Osteoblast (primary cell): ENCODE measurements at regions not wholly inside any gene's neighbourhood (a gene's known extent, or its start where the extent isn't known, plus 50 kb on each side); places are given as distances from the start of the nearest gene placed in this dataset.

Experiments
- DNase-seq: peaks from one replicate; pipeline ENCODE4 v3.0.0; 2011; ENCODE audit warnings: low spot score, mixed read lengths; ENCODE audit not compliant: insufficient read length; ENCODE audit errors: missing footprints
- H2AFZ ChIP-seq: 2 replicates; pipeline ENCODE4 v1.6.0; 2011; ENCODE audit warnings: mild to moderate bottlenecking, low read length
- H3K27ac ChIP-seq: 2 replicates; pipeline ENCODE4 v1.5.1; 2011; ENCODE audit warnings: mild to moderate bottlenecking, low read depth, low read length, moderate library complexity
- H3K27me3 ChIP-seq: 2 replicates; pipeline ENCODE4 v1.6.0; 2012; ENCODE audit warnings: mild to moderate bottlenecking, control low read depth, inconsistent platforms, low read length, moderate library complexity; ENCODE audit not compliant: insufficient read depth
- H3K36me3 ChIP-seq: 2 replicates; pipeline ENCODE4 v1.5.1; 2011; ENCODE audit warnings: mild to moderate bottlenecking, low read length, control low read depth, moderate library complexity; ENCODE audit not compliant: insufficient read depth
- H3K4me1 ChIP-seq: 2 replicates; pipeline ENCODE4 v1.5.1; 2011; ENCODE audit warnings: mild to moderate bottlenecking, low read length, control low read depth, moderate library complexity; ENCODE audit not compliant: insufficient read depth
- H3K4me2 ChIP-seq: 2 replicates; pipeline ENCODE4 v1.6.0; 2011; ENCODE audit warnings: mild to moderate bottlenecking, low read length; ENCODE audit not compliant: insufficient read depth
- H3K4me3 ChIP-seq: fragments of 200-600 bp; sonication (generic); 3 replicates; pipeline ENCODE4 v1.5.1; 2012; ENCODE audit warnings: mild to moderate bottlenecking, low read length, inconsistent platforms; ENCODE audit not compliant: insufficient read depth
- H3K79me2 ChIP-seq: 2 replicates; pipeline ENCODE4 v1.6.0; 2012; ENCODE audit warnings: mild to moderate bottlenecking, low read length, control low read depth, inconsistent platforms; ENCODE audit not compliant: insufficient read depth
- H3K9me3 ChIP-seq: 2 replicates; pipeline ENCODE4 v1.5.1; 2011; ENCODE audit warnings: low read depth, low read length, control low read depth
- H4K20me1 ChIP-seq: 2 replicates; pipeline ENCODE4 v1.6.0; 2012; ENCODE audit warnings: mild to moderate bottlenecking, low read length, control low read depth; ENCODE audit not compliant: insufficient read depth
- TF ChIP-seq, protein P1 (sequence below): IDR thresholded peaks from 2 replicates; pipeline ENCODE4 v1.5.1; 2011; ENCODE audit warnings: mild to moderate bottlenecking, low read depth, low read length, moderate library complexity; ENCODE audit errors: extremely low read depth

DNA sequence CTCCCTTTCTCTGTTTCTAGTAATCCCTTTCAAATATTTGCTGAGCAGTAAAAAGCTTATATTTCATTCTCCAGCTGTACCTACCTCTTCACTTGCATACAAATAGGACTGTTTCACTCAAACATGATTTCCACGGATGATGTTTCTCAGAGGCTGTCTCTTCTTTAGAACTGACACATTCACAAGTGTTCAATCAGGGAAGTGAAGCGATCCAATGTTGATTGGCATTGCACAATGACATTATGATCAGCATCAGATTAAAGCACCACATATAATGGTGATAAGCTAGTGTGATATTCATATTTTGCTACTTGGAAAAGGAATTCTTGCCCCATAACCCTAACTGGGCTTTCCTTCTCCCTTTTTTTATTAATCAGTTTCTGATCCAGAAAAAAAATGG is 681.8 kb downstream of the TBC1D32 start:
- peaks cover 2% of the 10 kb centered on the region for H3K9me3 ChIP-seq
- TF ChIP-seq, protein P1, sequence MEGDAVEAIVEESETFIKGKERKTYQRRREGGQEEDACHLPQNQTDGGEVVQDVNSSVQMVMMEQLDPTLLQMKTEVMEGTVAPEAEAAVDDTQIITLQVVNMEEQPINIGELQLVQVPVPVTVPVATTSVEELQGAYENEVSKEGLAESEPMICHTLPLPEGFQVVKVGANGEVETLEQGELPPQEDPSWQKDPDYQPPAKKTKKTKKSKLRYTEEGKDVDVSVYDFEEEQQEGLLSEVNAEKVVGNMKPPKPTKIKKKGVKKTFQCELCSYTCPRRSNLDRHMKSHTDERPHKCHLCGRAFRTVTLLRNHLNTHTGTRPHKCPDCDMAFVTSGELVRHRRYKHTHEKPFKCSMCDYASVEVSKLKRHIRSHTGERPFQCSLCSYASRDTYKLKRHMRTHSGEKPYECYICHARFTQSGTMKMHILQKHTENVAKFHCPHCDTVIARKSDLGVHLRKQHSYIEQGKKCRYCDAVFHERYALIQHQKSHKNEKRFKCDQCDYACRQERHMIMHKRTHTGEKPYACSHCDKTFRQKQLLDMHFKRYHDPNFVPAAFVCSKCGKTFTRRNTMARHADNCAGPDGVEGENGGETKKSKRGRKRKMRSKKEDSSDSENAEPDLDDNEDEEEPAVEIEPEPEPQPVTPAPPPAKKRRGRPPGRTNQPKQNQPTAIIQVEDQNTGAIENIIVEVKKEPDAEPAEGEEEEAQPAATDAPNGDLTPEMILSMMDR, result no peak
- H3K4me2 ChIP-seq, result no peak overlapping the region
- H3K4me3 ChIP-seq, result no peak overlapping the region
- no peaks in the 10 kb centered on the region for H4K20me1 ChIP-seq
- no peaks in the 10 kb centered on the region for H3K36me3 ChIP-seq
- no peaks in the 10 kb centered on the region for H3K79me2 ChIP-seq
- H3K4me1 ChIP-seq, result no peaks in the 10 kb centered on the region
- no peak overlapping the region for H2AFZ ChIP-seq
- no peaks in the 10 kb centered on the region for H3K27me3 ChIP-seq
- no peak overlapping the region for H3K27ac ChIP-seq
- DNase-seq, result no peak

GRCh38 chr6:120648713-120649112 is 685.6 kb downstream of the TBC1D32 start:
- no peak overlapping the region for H3K27ac ChIP-seq
- H3K79me2 ChIP-seq, result no peaks in the 10 kb centered on the region
- H4K20me1 ChIP-seq, result no peaks in the 10 kb centered on the region
- H3K4me3 ChIP-seq, result no peak overlapping the region
- H3K4me2 ChIP-seq, result no peak overlapping the region
- DNase-seq, result no peak
- H2AFZ ChIP-seq, result no peak overlapping the region
- TF ChIP-seq, protein P1, result no peak
- no peaks in the 10 kb centered on the region for H3K4me1 ChIP-seq
- no peaks in the 10 kb centered on the region for H3K9me3 ChIP-seq
- no peaks in the 10 kb centered on the region for H3K36me3 ChIP-seq
- H3K27me3 ChIP-seq, result no peaks in the 10 kb centered on the region

DNA sequence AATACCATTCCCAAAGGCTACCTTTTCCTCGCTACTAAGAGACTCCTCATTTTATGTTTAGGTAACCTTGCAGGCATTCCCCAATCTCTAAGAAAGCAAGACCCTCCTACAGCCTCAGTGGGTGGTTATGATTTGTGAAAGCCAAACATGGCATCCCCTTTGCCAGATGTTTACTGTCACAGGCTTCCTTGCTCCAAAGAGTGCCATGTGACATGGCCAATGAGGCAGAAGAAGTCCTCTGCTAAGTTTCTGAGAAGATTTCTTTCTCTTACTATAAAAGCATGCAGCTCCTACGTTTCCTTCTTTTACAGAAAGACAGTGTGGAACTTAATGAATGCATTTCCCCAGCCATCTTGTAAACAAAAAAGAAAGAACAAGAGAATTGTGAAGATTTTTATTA is 688.2 kb downstream of the TBC1D32 start:
- TF ChIP-seq, protein P1, result no peak
- H3K79me2 ChIP-seq, result no peaks in the 10 kb centered on the region

GRCh38 chr6:120632975-120633374 is 701.3 kb downstream of the TBC1D32 start:
- Histone ChIP-seq H2AFZ (no peak overlapping the region), H3K27ac (no peak overlapping the region), H3K4me1 (no peaks in the 10 kb centered on the region), H3K36me3 (no peaks in the 10 kb centered on the region), H3K27me3 (no peaks in the 10 kb centered on the region), H3K4me3 (no peak overlapping the region), H3K9me3 (peaks cover 3% of the 10 kb centered on the region), H4K20me1 (no peaks in the 10 kb centered on the region), H3K79me2 (no peaks in the 10 kb centered on the region), H3K4me2 (no peak overlapping the region)
- TF ChIP-seq, protein P1, result no peak
- no peak for DNase-seq

More for the DNA sequence above, 688.2 kb downstream of the TBC1D32 start:
- DNase-seq, result no peak
- no peak overlapping the region for H3K27ac ChIP-seq
- H3K9me3 ChIP-seq, result no peaks in the 10 kb centered on the region
- no peaks in the 10 kb centered on the region for H4K20me1 ChIP-seq
- H2AFZ ChIP-seq, result no peak overlapping the region
- H3K4me3 ChIP-seq, result no peak overlapping the region
- no peaks in the 10 kb centered on the region for H3K36me3 ChIP-seq
- no peaks in the 10 kb centered on the region for H3K27me3 ChIP-seq
- H3K4me1 ChIP-seq, result no peaks in the 10 kb centered on the region
- H3K4me2 ChIP-seq, result no peak overlapping the region
